Hematopoietic multipotent progenitor cell treated with erythropoietin and hydrocortisone succinate and interleukin-3 and kit ligand, for 15 days (in vitro differentiated cells): ENCODE measurements at regions not wholly inside any gene's neighbourhood (a gene's known extent, or its start where the extent isn't known, plus 50 kb on each side); places are given as distances from the start of the nearest gene placed in this dataset.

Source experiments
- DNase-seq: peaks from one replicate; pipeline ENCODE4 v3.0.0-alpha.2; 2015; ENCODE audit warnings: low spot score

DNA sequence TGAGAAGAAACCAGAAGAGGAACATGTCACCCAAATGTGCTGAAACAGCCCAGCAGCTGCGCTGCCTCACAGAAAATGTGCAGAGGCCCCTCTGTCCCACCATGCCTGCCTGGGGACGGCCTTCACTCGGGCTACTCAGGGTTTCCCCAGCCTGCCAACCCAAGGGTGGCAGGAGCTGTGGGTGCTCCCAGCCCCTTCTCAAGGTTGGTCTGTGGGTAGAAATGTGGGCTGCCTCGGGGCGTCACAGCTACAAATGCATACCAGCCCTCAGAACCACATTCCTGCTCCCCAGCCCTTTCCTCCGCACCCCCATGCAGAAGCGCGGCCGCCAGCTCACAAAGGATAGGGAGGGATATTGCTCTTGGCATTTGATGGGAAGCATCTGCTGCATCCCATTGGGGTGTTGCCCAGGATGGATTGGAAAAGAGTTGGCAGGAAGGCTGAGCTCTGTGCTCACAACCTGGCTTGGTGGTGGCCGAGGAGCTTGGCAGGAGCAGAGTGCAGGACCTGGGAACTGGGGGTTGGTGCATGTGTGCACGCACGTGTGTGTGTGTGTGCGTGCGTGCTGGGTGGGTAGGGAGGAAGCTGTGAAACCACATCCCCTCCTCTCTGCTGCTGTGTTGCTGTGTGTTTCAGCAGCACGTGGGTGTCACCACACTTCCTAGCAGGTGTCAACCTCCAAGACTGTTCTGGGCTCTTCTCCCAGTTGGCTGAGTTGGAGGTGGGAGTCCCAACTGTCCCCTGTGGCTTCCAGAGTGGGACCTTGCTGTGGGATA, 304.4 kb downstream of the SEC14L1 start:
- DNase-seq, result no peak

DNA sequence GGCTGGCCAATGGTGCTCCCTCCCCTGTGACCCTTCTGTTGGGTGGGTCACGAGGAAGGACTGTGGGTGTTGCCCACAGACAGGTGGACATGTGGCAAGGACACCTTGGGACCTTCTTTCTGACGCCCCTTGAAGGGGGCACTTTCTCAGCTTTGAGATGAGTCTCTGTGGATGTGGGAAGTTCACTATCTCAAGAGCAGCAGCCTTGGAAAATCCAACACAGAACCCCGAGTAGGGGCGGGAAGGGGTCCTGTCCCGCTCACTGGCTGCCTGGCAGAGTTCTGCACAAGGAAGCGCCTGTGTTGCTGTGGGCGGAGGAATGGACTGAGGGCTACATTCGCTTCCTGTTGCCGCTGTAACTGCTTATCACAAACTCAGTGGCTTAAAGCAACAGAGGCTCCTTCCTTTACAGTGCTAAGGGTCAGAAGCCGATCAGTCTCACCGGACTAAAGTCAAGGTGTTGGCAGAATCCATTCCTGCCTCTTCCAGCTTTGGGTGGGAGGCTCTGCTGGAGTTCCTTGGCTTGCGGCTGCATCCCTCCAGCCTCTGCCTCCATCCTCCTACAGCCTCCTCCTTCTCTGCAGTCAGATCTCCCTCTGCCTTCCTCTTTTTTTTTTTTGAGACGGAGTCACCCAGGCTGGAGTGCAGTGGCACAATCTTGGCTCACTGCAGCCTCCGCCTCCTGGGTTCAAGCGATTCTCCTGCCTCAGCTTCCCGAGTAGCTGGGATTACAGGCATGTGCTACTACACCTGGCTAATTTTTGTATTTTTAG, 305.2 kb downstream of the SEC14L1 start:
- no peak for DNase-seq

DNA sequence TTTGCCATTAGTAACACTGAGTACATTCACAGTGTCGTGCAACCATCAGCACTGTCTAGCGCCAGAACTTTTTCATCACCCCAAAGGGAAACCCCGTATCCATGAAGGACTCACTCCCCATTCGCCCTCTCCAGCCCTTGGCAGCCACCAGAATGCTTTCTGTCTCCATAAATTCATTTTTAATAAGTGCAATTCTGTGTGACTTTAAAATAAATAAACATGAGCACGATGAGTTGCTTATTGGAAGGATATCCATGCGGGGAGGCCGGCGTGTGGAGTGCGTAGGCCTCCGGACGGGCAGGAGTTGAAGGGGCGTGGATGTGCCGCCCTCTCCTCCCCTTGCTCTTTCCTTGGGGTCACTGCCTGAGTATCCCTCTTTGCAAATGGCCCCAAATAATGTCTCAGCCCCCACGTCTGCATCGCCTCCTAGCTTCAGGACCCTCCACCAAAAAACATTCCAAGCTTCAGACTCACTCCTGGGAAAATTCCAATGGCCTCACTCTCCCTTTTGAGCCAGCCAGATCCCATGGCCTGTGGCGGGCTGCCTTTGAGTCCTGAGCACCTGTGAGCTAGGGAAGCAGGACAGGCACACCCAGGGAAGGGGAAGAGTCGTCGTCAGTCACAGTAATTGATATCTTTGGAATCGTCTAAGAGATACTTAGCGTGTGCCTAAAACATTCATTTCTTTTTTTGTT, 306.3 kb downstream of the SEC14L1 start:
- DNase-seq, result no peak

DNA sequence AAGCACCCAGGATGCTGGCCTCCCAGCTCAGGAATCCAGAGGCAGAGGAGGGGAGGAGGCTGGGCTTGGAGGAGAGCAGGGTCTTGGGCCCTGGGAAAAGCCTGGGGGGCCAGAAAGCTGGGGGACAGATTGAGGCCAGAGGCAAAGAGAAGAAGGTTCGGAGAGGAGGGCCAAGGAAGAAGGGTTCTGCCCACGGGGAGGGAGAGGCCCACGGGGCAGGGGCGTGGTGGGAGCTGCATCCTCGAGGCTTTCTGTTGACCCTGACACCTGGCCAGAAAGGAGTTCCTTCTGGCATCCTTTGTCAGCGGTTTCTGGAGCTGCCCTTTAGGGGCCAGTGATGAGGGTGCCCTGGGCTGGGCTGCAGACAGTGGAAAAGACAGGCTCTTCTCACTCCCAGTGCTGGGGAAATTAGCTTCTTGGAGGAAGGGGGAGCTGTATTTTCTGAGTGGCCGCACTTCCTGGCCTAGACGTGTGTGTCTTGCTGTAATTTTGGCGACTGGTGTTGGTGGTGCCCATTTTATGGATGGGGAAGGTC, 308.7 kb downstream of the SEC14L1 start:
- no peak for DNase-seq

DNA sequence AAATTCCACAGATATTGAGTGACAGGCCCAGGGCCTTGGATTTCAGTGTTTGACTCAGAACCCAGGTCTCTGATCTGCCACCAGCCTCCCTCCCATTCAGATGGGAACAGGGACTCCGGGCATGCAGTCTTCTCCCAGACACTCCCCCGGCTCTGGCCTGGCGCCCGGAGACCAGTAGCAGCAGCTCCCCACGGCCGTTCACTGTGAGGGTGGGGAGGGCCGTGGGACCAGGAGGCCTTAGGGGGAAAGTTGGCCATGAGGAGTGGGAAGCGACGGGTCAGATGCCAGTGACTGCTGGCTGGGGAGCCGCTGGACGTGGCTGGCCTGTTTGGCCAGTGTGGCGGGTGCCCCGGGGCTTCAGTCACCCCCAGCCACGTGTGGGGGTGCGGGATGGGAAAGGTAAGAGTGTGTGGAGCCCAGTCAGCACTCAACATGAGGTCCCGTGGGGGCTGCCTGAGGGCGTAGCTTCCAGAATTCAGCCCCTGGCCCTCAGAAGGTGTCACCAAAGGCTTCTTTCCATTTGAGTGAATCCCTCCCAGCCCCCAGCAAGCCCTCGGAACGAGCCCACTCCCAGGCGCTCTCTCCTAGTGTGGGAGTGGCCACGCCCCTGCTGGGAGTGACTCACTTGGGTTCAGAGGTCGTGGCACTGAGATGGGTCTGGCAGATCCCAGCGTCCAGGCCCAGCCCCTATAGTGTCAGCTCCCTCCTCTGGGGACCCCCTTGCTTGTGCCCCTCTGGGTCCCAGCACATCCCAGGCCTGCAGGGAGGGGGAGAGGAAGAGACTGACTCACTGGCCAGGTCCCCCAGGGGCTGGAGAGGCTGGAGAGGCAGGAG, 309.4 kb downstream of the SEC14L1 start:
- DNase-seq, result no peak

DNA sequence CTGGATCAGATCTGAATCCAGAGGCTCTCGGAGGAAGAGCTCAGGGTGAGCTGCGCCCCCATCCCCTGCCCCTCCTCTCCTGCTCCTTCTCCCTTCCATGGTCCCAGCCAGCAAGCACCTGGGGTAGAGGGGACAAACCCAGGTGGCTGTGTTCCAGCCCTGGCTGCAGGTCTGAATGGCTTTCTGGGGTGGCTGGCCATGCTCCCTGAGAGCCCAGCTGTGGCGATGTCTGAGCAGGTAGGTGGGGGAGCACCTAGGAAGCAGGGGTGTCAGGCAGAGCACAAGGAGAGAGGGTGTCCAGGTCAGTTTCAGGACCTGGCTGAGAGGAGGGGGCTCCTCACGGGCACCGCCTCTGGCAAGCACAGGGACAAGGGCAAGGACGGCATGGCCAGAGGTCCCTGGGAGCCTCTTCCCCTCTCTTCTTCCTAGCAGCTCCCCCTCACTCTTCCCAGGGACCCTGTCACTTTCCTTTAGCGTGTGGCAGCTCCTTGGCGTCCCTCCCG, 310.0 kb downstream of the SEC14L1 start:
- DNase-seq, result no peak

- DNase-seq, result no peak
These were observed 310.6 kb downstream of the SEC14L1 start for GRCh38 chr17:77451245-77451893.

GRCh38 chr17:77451894-77452852, 311.4 kb downstream of the SEC14L1 start:
- no peak for DNase-seq

DNA sequence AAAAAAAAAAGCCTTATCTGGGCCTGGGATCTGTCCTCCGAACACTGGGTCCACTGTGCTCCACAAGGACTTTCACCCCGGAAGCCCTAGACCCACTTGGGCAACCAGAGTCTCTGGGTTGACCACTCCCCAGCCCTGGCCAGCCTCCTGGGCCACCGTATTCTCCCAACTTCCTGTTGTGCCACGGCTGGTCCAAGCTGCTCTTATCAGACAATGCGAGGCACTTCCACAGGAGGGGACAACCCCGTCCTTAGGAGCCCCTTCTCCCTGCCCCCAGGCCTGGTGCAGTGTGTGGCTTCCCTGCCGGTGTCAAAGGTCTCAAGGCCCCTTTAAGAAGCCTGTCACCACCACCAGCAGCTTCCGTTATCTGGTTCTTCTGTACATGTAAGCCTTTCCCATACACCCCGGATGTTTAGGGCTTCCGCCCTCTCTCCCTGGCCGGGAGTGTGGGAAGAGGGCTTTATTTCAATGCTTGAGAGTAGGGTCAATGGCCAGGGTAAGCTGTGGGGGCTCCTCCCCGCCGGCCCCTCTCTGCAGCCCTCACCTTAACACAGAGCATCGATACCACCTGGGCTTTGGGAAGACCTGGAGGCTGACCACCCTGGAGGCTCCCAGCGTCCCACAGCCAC, 313.0 kb downstream of the SEC14L1 start:
- DNase-seq, result no peak

- no peak for DNase-seq
These were observed 313.7 kb downstream of the SEC14L1 start for GRCh38 chr17:77454242-77455095.

GRCh38 chr17:77455111-77455890, 314.5 kb downstream of the SEC14L1 start:
- DNase-seq, result no peak

DNA sequence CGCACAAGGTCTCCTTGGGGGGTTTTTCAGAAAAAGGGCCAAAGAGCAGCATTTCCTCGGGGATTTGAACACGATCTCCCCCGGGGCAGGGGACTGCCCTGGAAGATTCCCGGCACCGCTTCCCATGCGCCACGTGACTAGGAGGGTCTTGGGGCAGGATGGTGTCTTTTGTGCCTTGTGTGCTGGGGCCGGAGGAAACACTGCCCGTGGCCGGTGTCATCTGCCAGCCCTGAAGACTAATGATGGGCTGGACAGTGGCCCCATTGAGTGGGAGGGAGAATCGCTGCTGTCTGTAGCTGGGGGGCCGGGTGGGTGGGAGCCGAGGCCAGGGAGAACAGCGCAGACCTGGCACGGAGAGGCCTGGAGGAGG, 315.1 kb downstream of the SEC14L1 start:
- no peak for DNase-seq

DNA sequence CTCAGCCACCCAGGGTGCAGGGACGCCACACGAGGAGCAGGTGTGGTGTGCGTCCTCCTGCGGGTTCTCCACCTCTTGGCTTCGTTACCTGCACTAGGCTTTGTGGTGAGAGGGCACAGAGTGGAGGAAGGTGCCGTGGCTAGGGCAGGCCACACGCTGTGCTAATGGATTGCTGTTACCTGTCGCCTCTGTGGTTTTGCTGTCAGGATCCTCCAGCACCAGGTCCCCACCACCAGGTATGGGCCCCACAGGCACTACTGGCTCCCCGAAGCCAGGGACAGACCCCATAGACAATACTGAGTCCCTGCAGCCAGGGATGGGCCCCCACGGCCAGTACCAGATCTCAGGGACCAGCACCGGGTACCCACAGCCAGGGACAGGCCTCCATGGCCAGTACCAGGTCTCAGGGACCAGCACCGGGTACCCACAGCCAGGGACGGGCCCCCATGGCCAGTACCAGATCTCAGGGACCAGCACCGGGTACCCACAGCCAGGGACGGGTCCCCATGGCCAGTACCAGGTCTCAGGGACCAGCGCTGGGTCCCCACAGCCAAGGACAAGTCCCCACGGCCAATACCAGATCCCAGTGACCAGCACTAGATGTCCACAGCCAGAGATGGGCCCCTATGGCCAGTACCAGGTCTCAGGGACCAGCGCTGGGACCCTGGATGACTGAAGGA, 315.6 kb downstream of the SEC14L1 start:
- DNase-seq, result no peak

DNA sequence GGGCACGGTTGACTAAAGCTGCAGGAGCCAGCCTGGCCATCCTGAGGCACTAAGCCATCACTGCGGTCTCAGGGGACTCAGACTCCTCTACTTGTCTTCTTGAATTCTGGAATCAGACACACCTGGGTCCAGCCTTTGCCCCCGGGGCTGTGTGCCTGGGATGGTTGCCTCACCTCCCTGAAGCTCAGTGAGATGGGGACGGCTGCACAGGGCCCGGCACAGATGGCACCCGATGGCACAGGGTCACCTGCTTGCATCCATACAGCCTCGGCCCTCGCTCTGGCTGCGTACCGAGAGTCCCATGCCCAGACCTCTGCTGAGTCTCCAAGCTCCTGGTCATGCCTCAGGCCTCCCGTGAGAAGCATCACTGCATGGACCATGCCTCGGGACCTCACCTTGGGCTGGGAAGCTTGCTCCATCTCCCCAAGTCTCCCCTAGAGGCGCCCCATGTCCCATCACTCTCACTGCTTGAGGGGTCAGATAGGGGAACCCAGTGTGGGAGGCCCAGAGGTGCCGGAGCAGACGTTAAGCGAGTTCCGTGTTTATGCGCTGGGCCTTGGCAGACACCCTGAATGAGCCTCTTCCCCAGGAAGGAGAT, 316.3 kb downstream of the SEC14L1 start:
- DNase-seq, result no peak

GRCh38 chr17:77457572-77458201, 316.9 kb downstream of the SEC14L1 start:
- DNase-seq, result no peak
